HCT116 (cell line): ENCODE measurements at regions not wholly inside any gene's neighbourhood (a gene's known extent, or its start where the extent isn't known, plus 50 kb on each side); places are given as distances from the start of the nearest gene placed in this dataset.

ENCODE experiments used
- ATAC-seq: fragments of 200-7000 bp; cut with Tn5 transposase; 2 replicates; pipeline ENCODE4 v1.9.1; 2020; ENCODE audit warnings: mild to moderate bottlenecking, moderate library complexity
- BruUV-seq: library from RNA; stranded (reverse); fragments of 400-500 nt; replicated peaks from 2 replicates; lab custom pipeline; 2021; lab: Mats Ljungman, UMichigan
- CTCF ChIA-PET: fragments of 300-600 bp; sonication (Branson Sonifier 250); formaldehyde crosslinking; loops from one replicate; lab custom pipeline; 2021; ENCODE audit warnings: antibody characterized with exemption; lab: Charles Lee
- POLR2A ChIA-PET: fragments of 300-600, 350-600 bp; sonication (Branson Sonifier 250); formaldehyde crosslinking; loops from one replicate; lab custom pipeline; 2021; ENCODE audit warnings: antibody characterized with exemption; lab: Charles Lee
- RAD21 ChIA-PET, 2 experiments: fragments of 300-600 bp; sonication (Branson Sonifier 250); formaldehyde crosslinking; loops; one replicate each; lab custom pipeline; 2023; ENCODE audit warnings: low total read pairs in 2 of 2; ENCODE audit not compliant: uncharacterized antibody in 2 of 2, unreplicated experiment in 2 of 2, low non-redundant PET in 1 of 2; lab: Charles Lee
- DNase-seq: peaks from one replicate; pipeline ENCODE4 v3.0.0-alpha.2; 2010; ENCODE audit warnings: low read depth, low spot score
- H2AFZ ChIP-seq: fragments of 200-600 bp; shearing (Covaris generic), sonication (generic); 2 replicates; pipeline ENCODE4 v1.6.1; 2017; ENCODE audit warnings: low read depth, mixed run types, mixed read lengths, antibody characterized with exemption, low read length; ENCODE audit not compliant: poor library complexity, severe bottlenecking
- H3K27ac ChIP-seq: 2 replicates; pipeline ENCODE4 v1.5.1; 2012; ENCODE audit warnings: low read depth, low read length
- H3K27me3 ChIP-seq: fragments of 200-600 bp; sonication (generic); 2 replicates; pipeline ENCODE4 v1.6.1; 2016; ENCODE audit warnings: mixed run types, low read length, mixed read lengths; ENCODE audit not compliant: insufficient read depth
- H3K36me3 ChIP-seq, 2 experiments: fragments of 200-500 bp in 1 of 2; fragments of 200-600 bp in 1 of 2; sonication (Bioruptor generic) in 1 of 2; sonication (generic) in 1 of 2; 2 replicates each; pipeline versions ENCODE4 v1.5.1 to v1.6.1; 2014 to 2016; ENCODE audit warnings: low read length in 2 of 2, inconsistent platforms in 1 of 2, mixed read lengths in 1 of 2, mixed run types in 1 of 2; ENCODE audit not compliant: insufficient read depth in 2 of 2, control insufficient read depth in 1 of 2
- H3K4me1 ChIP-seq, 2 experiments: fragments of 200-600 bp in 1 of 2; sonication (generic) in 1 of 2; 2 replicates each; pipeline versions ENCODE4 v1.5.1 to v1.6.1; 2012 to 2017; ENCODE audit warnings: low read length in 2 of 2, inconsistent platforms in 1 of 2, mild to moderate bottlenecking in 1 of 2, mixed read lengths in 1 of 2, mixed run types in 1 of 2, moderate library complexity in 1 of 2; ENCODE audit not compliant: insufficient read depth in 2 of 2, control insufficient read depth in 1 of 2
- H3K4me2 ChIP-seq: fragments of 200-600 bp; sonication (generic); 2 replicates; pipeline ENCODE4 v1.6.1; 2017; ENCODE audit warnings: mixed run types, low read length, mixed read lengths
- H3K4me3 ChIP-seq, 2 experiments: fragments of 200-600 bp in 1 of 2; sonication (generic) in 1 of 2; replicated peaks in 1 of 2; 2 replicates each; pipeline ENCODE4 v1.5.1; 2011 to 2016; ENCODE audit warnings: low read length in 2 of 2, control low read depth in 1 of 2, low read depth in 1 of 2, mild to moderate bottlenecking in 1 of 2, mixed read lengths in 1 of 2, mixed run types in 1 of 2
- H3K79me2 ChIP-seq: fragments of 200-600 bp; sonication (generic); 2 replicates; pipeline ENCODE4 v1.6.1; 2017; ENCODE audit warnings: mild to moderate bottlenecking, mixed run types, low read length, moderate library complexity, mixed read lengths; ENCODE audit not compliant: insufficient read depth
- H3K9ac ChIP-seq: fragments of 200-600 bp; sonication (generic); 2 replicates; pipeline ENCODE4 v1.6.1; 2016; ENCODE audit warnings: low read length, mixed read lengths
- H3K9me2 ChIP-seq: fragments of 200-600 bp; sonication (generic), shearing (Covaris generic); 2 replicates; pipeline ENCODE4 v1.6.1; 2017; ENCODE audit warnings: mixed run types, mild to moderate bottlenecking, moderate library complexity; ENCODE audit not compliant: insufficient read depth
- H3K9me3 ChIP-seq, 2 experiments: fragments of 200-500 bp in 1 of 2; fragments of 200-600 bp in 1 of 2; sonication (Bioruptor generic) in 1 of 2; sonication (generic) in 1 of 2; 2 replicates each; pipeline ENCODE4 v1.6.1; 2014 to 2017; ENCODE audit warnings: low read length in 2 of 2, mixed read lengths in 2 of 2, inconsistent platforms in 1 of 2, low read depth in 1 of 2, mild to moderate bottlenecking in 1 of 2, mixed run types in 1 of 2, moderate library complexity in 1 of 2; ENCODE audit not compliant: control insufficient read depth in 1 of 2, insufficient read depth in 1 of 2
- H4K20me1 ChIP-seq: fragments of 200-600 bp; sonication (generic), shearing (Covaris generic); 2 replicates; pipeline ENCODE4 v1.6.1; 2017; ENCODE audit warnings: mixed run types, mild to moderate bottlenecking, moderate library complexity; ENCODE audit not compliant: insufficient read depth
- CEBPB ChIP-seq: IDR thresholded peaks from 2 replicates; pipeline ENCODE4 v1.6.1; 2012; ENCODE audit warnings: low read depth
- EGR1 ChIP-seq: IDR thresholded peaks from 2 replicates; pipeline ENCODE4 v1.6.1; 2012; ENCODE audit warnings: low read depth
- EZH2phosphoT487 ChIP-seq: fragments of 200-600 bp; IDR thresholded peaks from 2 replicates; pipeline ENCODE4 v1.6.1; 2018; ENCODE audit warnings: antibody characterized with exemption, borderline replicate concordance
- JUND ChIP-seq: IDR thresholded peaks from 2 replicates; pipeline ENCODE4 v1.6.1; 2012
- POLR2AphosphoS5 ChIP-seq: IDR thresholded peaks from 2 replicates; pipeline ENCODE4 v1.6.1; 2011; ENCODE audit warnings: mild to moderate bottlenecking, low read depth, low read length, moderate library complexity
- SIN3A ChIP-seq: IDR thresholded peaks from 2 replicates; pipeline ENCODE4 v1.6.1; 2012; ENCODE audit warnings: low read depth
- SP1 ChIP-seq: IDR thresholded peaks from 2 replicates; pipeline ENCODE4 v1.6.1; 2012; ENCODE audit warnings: low read depth
- SRF ChIP-seq: IDR thresholded peaks from 2 replicates; pipeline ENCODE4 v1.6.1; 2012; ENCODE audit warnings: low read depth
- TCF7L2 ChIP-seq: IDR thresholded peaks from 2 replicates; pipeline ENCODE4 v1.7.0; 2011; ENCODE audit warnings: borderline replicate concordance, inconsistent platforms; ENCODE audit not compliant: insufficient read depth, insufficient read length; ENCODE audit errors: extremely low read depth
- YY1 ChIP-seq: IDR thresholded peaks from 2 replicates; pipeline ENCODE4 v1.6.1; 2011; ENCODE audit warnings: low read length, low read depth, moderate library complexity, mild to moderate bottlenecking; ENCODE audit not compliant: insufficient replicate concordance; ENCODE audit errors: extremely low read depth
- intact Hi-C: fragments of 100-400 bp; cut with micrococcal nuclease; formaldehyde crosslinking; loops from 2 replicates; pipeline ENCODE4 v1.10.0; 2022
- TF ChIP-seq, protein P1 (sequence below): IDR thresholded peaks from 2 replicates; pipeline ENCODE4 v1.6.1; 2012
- TF ChIP-seq, protein P2 (sequence below): IDR thresholded peaks from 2 replicates; pipeline ENCODE4 v1.6.1; 2012
- TF ChIP-seq, protein P3 (sequence below), 3 experiments: fragments of 200-600 bp in 1 of 3; sonication (generic) in 1 of 3; IDR thresholded peaks in 2 of 3; conservative IDR thresholded peaks in 1 of 3; 2 replicates each; pipeline ENCODE4 v1.5.1; 2012 to 2017; ENCODE audit warnings: low read depth in 2 of 3, low read length in 2 of 3, antibody characterized with exemption in 1 of 3, borderline replicate concordance in 1 of 3, control low read depth in 1 of 3, mild to moderate bottlenecking in 1 of 3, mixed read lengths in 1 of 3, mixed run types in 1 of 3, moderate library complexity in 1 of 3; ENCODE audit not compliant: insufficient read depth in 1 of 3

GRCh38 chr5:173670130-173670651 is 53.7 kb upstream of the BOD1 start:
- Histone ChIP-seq H3K79me2 (no peaks in the 10 kb centered on the region), H3K9me2 (no peaks in the 10 kb centered on the region), H3K4me2 (no peak overlapping the region), H3K36me3 (no peaks in the 10 kb centered on the region), H2AFZ (no peak overlapping the region), H3K9ac (no peak overlapping the region), H3K27ac (no peak overlapping the region), H3K4me1 (no peaks in the 10 kb centered on the region), H4K20me1 (no peaks in the 10 kb centered on the region), H3K4me3 (no peak overlapping the region), H3K27me3 (peaks cover 4% of the 10 kb centered on the region; the same call in 1 of the 2 replicates), H3K9me3 (no peaks in the 10 kb centered on the region)
- no TSS peak for BruUV-seq
- TF ChIP-seq, protein P1, sequence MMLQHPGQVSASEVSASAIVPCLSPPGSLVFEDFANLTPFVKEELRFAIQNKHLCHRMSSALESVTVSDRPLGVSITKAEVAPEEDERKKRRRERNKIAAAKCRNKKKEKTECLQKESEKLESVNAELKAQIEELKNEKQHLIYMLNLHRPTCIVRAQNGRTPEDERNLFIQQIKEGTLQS = no peak
- TF ChIP-seq YY1 (no peak), EGR1 (no peak), JUND (no peak), SIN3A (no peak), TCF7L2 (no peak), POLR2AphosphoS5 (no peak), EZH2phosphoT487 (no peak), SP1 (no peak), SRF (no peak), CEBPB (no peak)
- TF ChIP-seq, protein P2, sequence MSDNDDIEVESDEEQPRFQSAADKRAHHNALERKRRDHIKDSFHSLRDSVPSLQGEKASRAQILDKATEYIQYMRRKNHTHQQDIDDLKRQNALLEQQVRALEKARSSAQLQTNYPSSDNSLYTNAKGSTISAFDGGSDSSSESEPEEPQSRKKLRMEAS = no peak
- TF ChIP-seq, protein P3, sequence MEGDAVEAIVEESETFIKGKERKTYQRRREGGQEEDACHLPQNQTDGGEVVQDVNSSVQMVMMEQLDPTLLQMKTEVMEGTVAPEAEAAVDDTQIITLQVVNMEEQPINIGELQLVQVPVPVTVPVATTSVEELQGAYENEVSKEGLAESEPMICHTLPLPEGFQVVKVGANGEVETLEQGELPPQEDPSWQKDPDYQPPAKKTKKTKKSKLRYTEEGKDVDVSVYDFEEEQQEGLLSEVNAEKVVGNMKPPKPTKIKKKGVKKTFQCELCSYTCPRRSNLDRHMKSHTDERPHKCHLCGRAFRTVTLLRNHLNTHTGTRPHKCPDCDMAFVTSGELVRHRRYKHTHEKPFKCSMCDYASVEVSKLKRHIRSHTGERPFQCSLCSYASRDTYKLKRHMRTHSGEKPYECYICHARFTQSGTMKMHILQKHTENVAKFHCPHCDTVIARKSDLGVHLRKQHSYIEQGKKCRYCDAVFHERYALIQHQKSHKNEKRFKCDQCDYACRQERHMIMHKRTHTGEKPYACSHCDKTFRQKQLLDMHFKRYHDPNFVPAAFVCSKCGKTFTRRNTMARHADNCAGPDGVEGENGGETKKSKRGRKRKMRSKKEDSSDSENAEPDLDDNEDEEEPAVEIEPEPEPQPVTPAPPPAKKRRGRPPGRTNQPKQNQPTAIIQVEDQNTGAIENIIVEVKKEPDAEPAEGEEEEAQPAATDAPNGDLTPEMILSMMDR (IDR thresholded peaks at IDR 0.05 in 2 of 3, conservative IDR thresholded peaks at IDR 0.05 in 1 of 3; ENCODE audit: borderline replicate concordance in 1 of 3, insufficient read depth in 1 of 3, low read depth in 2 of 3, low read length in 2 of 3) = no peak
- CTCF ChIA-PET = no interaction called here
- intact Hi-C loops = no loop called here
- no peak for ATAC-seq
- POLR2A ChIA-PET = no interaction called here
- no peak for DNase-seq
- RAD21 ChIA-PET = no interaction called here
